Loucy (cell line): ENCODE measurements at regions not wholly inside any gene's neighbourhood (a gene's known extent, or its start where the extent isn't known, plus 50 kb on each side); places are given as distances from the start of the nearest gene placed in this dataset.

Source experiments
- EZH2phosphoT487 ChIP-seq: fragments of 200-600 bp; IDR thresholded peaks from 2 replicates; pipeline ENCODE4 v1.6.1; 2018; ENCODE audit warnings: antibody characterized with exemption, mild to moderate bottlenecking, moderate library complexity, borderline replicate concordance
- TF ChIP-seq, protein P1 (sequence below): fragments of 200-600 bp; sonication (generic); conservative IDR thresholded peaks from 2 replicates; pipeline ENCODE4 v1.5.1; 2014; ENCODE audit warnings: mild to moderate bottlenecking, antibody characterized with exemption, low read length

DNA sequence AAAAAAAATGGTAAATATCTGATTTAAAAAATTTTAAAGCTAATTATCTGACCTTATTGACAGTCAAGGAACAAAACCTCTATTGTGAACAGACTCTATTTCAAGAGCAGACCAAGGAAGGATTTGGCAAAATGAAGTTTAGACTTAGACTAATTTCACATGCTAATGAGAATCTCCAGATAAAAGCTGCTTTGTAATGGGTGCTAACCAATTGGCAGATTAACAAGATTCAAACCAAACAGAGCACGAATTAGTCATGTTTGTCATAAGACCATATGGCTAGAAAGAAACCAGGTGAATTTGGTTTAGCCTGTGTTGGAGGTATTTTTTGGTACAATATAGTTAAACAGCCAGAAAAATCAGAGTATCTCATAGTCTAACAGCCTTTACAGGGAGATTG lies 429.1 kb upstream of the NFE2L3 start:
- TF ChIP-seq, protein P1, sequence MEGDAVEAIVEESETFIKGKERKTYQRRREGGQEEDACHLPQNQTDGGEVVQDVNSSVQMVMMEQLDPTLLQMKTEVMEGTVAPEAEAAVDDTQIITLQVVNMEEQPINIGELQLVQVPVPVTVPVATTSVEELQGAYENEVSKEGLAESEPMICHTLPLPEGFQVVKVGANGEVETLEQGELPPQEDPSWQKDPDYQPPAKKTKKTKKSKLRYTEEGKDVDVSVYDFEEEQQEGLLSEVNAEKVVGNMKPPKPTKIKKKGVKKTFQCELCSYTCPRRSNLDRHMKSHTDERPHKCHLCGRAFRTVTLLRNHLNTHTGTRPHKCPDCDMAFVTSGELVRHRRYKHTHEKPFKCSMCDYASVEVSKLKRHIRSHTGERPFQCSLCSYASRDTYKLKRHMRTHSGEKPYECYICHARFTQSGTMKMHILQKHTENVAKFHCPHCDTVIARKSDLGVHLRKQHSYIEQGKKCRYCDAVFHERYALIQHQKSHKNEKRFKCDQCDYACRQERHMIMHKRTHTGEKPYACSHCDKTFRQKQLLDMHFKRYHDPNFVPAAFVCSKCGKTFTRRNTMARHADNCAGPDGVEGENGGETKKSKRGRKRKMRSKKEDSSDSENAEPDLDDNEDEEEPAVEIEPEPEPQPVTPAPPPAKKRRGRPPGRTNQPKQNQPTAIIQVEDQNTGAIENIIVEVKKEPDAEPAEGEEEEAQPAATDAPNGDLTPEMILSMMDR = no peak
- TF ChIP-seq EZH2phosphoT487 = no peak
